NCI-H2107 treated with DMSO at 0.1 percent for 48 hours (cell line): ENCODE measurements at regions not wholly inside any gene's neighbourhood (a gene's known extent, or its start where the extent isn't known, plus 50 kb on each side); places are given as distances from the start of the nearest gene placed in this dataset.
"Not testable (repeated sequence)": the region's sequence is repeated elsewhere in the genome, so short reads cannot be mapped to it uniquely, and the experiment has no call there.

Experiments
- DNase-seq: peaks from one replicate; lab custom pipeline; 2025; ENCODE audit not compliant: unreplicated experiment; lab: John Stamatoyannopoulos, UW

DNA sequence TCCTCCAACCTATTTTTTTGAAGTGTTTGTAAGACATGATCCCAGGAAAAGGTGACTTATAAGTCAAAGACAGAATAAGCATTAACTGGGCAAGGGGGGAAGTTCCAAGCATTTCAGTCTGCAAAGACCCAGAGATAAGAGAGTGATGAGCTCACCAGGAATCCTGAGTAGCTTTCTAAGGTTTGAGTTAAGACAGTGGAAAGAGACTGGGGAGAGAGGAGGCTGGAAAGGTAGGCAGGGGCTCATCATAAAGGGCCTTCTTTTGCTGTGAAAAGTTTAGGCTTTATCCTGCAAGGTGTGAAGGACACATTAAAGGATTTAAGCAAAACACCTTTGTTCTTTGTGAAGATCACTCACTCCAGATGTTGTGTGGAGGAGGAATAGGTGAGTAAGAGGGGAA is 438.8 kb downstream of the CHL1 start:
- no peak for DNase-seq

DNA sequence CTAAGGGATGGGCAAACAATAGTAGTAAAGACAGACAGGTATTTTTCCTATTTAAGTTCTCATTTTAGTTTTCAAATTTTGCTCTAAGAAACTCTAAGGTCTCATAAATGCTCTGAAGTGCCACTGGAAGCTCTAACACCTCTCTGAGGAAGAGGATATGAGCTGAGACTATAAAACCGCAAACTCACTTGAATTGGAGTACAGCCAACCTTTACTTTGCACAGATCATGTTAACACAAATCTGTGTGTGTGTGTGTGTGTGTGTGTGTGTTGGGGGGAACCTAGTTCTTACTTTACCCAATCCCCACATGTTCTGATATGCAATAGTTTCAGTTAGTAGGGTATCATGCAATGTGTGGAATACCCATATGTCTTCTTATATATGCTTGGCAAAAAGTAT is 446.8 kb downstream of the CHL1 start:
- DNase-seq = peak; percentile 2

DNA sequence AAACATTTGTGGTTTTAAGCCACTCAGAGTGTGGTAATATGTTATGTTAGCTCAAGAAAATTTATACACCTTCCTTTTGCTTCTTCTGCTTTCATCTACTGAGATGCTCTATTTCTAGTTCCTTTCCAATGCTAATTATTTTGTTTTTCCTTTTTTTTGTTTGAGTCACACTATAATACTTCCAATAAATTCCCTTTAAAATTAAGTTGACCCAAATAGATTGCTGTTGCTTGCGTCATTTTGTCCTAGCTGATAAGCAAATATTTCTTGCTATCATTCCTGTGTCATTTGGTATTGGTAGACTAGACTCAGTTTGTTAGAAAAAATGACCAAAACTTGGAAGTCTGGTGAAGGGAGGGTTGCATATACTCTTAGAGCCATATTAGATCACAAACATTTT is 437.0 kb upstream of the CNTN6 start:
- DNase-seq = no peak

DNA sequence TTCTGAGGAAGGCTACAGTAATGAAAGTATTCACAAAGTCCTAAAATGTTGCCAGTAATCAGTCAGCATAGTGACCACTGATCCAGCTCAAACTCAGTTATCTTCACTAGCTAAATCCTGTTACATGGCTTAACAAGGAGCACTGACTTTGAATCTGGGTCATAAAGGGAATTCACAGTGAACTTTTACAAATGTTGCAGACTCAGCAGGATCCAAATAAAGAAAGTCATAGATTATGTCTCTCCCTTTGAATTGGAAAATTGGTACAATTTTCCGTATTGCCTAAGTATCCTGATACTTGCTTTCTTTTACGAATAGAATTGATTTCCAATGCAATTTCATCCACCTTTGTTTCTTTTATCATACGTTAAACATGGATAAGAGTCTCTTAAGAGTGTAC is 431.5 kb upstream of the CNTN6 start:
- no peak for DNase-seq

DNA sequence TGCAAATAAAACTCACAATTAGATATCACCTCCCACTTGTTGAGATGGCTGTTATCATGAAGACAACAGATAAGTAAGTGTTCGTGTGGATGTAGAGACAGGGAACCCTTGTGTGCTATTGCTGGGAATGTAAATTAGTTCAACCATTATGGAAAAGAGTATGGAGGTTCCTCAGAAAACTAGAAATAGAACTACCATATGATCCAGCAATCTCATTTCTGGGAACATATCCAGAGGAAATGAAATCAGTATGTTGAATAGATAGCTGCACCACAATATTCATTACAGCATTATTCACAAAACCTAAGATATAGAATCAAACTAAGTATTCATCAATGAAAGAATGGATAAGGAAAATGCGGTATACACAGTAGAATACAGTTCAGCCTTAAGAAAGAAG is 418.7 kb upstream of the CNTN6 start:
- DNase-seq = no peak

DNA sequence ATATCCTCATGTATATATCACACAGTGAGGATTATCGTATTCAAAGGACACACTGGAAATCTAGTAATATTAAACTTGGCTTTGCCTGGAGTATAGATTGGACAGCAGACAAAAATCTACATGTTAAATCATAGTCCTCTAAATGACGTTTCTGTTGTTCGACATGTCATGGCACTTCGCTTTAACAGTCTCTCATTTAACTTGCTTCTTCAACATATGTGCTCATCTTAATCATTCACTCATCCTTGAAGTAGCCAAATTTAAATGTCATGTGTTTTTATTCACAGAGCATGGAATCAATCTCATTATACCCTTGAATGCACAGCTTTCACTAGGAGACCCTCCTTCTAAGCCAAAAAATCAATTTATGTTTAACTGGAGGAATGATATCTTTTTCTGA is 417.0 kb upstream of the CNTN6 start:
- no peak for DNase-seq

DNA sequence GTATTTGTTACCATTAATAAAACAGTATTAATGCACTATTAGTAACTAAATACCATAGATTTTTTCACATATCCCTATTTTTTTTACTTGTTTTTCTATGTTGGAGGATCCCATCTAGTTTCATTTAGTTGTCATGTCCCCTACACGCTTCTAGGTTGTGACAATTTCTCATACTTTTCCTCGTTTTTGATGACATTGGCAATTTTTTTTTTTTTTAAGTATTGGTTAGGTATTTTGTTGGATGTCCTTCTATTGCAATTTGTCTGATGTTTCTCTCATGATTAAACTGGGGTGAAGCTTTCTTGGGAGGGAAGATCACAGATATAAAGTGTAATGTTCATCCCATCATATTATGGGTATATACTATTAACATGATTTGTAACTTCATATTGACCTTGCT is 409.1 kb upstream of the CNTN6 start:
- DNase-seq = no peak

DNA sequence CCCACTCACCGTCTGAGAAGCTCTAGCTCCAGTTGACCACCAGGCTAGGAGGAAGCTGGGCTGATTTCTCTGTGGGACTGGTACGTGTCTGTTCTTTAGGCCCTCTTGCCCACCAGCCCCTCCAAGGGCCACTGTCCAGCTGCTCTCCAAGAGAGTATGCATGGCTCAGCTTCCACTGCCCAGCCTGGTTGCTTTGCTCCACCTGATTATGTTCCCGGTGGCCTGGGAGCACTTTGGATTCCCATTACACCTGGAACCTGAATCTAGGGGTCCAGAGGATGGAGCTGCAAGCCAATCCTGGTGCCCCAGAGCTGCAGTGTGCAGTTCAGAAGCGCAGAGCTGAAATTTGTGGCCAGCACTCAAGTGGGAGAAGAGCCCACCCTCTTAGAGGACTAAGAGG is 402.1 kb upstream of the CNTN6 start:
- DNase-seq = no peak

DNA sequence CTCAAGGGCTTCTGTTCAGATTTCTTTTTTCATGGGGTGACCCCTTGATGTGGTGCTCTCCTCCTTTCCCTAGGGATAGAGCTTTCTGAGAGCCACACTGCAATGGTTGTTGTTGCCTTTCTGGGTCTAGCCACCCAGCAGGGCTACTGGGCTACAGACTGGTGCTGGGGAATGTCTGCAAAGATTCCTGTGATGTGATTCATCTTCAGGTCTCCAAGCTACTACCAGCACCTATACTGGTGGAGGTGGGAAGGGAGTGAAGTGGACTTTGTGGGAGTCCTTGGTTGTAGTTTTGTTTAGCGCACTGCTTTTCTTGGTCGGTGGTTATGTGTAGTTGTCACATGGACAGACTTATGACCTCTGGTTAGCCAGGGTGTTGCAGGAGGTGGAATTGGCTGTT is 392.3 kb upstream of the CNTN6 start:
- no peak for DNase-seq

DNA sequence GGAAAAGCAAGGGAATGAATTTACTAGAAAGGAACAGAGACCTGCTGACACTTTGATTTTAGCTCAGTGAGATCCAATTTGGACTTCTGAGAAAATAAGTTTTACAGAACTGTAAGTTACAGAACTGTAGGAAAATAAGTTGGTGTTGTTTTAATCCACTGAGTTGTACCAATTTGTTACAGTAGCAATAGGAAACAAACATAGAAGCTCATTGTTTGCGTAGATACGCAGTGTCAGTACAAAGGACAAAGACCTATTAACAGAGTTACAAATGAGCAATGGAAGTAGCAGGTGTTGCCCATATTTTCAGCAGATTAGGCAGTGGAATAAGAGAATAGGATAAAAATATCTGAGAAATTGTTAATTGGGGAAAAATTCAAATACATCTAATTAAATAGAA is 385.8 kb upstream of the CNTN6 start:
- no peak for DNase-seq

DNA sequence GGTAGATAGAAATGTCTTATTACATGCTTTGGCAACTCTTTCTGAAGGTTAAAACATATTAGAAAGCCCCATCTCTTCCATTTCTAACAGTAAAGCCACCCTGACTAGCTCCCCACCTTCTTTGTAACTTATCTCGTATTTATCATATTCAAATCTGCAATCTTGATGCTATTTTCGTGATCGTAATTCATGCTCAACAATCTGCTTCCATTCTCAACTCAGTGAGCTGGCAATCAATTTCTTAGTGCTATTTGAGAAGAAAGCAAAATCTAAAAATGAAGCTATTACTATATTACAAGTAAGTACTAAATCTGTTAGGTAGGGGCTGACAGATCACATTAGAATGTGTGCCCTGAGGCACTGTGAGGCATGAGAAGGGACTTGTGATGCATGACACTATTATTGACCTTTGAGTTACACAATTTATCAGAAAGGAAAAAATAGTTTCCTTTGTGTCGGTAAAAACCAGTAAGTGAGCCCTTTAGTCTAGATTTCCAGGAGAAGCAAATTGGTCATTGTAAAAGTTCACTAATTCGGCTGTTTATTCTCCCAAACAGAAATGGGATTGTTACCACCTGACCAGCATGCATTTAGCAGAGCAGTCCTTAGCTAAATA is 379.7 kb upstream of the CNTN6 start:
- no peak for DNase-seq

DNA sequence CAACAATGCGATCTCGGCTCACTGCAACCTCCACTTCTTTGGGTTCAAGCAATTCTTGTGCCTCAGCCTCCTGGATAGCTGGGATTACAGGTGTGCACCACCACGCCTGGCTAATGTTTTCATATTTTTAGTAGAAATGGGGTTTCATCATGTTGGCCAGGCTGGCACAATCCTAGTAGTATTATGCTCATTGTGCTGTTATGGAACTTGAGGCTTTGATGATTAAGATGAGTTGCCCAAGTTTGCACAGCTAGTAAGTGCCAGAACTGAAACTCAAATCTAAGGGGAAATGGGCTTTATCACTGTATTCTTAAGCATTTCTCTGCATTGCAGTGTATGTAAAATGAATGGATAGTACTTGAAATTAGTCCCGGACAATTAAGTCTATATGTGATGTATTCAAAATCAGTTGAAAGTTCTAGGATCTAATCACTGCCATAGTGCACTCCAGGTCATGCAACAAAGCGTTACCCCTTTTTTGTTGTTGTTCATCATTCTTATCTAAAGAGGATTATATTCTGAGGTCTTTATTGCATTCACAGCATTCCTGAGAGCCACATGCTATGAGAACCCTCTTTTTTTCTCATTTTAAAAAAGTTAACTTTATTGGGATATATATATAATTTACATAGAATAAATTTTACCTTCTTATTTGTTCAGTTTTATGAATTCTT is 378.7 kb upstream of the CNTN6 start:
- DNase-seq = no peak

DNA sequence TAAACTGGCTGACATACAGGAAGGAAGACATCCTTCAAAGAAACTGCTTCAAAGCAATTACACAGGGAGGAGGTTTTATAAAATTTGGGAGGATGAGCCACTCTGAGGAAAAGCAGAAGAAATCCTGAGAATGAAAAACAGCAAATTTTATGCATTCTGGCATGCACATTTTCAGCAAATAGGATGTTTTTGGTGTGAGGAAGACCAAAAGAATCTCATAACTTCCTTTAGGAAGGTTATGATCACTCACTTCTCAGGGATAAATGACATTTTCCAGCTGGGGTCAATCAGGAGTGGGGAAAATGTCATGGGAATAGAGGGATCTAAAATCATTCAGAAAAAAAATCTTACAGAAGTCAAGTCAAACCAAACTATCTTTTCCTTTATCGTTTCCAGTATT is 371.7 kb upstream of the CNTN6 start:
- DNase-seq = no peak

DNA sequence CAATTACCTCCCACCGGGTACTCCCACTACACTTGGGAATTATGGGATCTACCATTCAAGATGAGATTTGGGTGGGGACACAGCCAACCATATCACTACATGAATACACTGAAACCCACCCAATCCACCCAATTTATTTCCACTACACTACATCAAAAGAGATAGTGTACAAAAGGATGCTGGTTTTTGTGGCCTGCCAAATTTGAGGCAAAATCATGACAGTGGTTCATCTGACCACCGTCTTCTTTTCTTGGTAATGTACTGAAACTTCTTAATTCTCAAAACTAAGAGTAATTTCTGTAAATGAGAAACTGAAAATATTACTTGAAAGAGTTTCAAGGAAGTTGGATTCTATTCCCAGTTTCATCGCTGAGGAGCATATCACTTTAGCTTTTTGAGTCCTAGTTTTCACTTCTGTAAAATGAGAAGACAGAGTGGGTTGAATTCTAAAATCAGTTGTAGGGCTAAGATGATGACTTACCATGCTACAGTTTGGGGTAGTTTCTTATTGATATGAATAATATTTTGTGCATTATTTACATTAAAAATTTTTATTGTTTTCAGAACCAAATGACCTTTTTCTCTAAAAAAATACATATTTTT is 360.4 kb upstream of the CNTN6 start:
- DNase-seq = no peak

DNA sequence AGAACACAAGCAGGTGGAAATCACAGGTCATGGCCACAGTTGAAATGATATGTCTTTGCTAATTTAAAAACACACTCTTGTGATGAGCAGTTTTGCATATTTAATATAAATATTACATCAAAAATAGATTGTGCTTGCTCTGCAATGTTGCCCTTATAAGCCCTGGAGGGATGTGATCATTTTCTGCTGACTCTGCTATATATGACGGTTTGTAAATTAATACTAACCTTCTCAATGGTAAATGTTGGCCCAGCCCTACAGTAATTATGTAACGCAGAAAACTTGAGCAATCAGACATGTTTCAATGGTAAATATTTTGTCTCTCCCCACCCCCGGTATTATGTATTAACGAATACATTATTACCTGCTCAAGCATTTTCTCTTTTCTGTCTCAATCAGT is 359.5 kb upstream of the CNTN6 start:
- DNase-seq = no peak

DNA sequence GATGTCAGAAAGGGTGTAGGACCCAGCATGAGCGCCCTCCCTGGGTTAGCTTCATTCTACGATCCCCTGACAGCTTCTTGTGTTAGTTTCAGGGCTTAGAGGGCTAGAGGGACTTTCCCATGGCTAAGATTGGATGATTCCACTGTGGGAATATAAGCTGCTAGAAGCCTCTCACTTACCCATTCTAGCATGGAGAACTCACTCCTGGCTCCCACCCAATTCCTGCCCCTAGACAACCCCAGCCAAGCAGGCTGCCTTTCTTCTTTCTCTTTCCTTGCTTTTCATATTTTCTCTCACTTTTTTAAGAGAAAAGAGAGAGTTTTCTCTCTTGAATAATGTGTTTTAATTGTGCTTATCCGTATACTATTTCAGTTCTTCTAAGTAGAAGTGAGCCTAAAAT is 335.1 kb upstream of the CNTN6 start:
- DNase-seq = no peak

DNA sequence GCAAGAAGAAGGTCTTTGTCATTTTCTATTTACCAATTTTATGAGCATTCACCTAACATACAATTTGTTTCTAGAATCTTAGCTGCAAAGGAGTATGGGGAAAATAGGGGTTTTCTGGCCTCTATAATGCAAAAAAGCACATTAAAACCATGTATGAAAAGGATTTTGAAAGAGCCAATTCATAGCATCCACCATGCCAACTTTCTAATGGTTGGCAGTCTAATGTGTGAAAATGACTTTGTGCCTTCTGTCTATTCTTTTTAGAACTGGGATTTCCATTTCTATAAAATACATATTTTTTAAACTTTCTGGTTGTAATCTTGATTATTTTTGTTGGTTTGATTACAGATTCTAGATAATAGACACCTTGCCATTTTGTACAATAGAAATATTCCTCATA is 333.7 kb upstream of the CNTN6 start:
- no peak for DNase-seq

DNA sequence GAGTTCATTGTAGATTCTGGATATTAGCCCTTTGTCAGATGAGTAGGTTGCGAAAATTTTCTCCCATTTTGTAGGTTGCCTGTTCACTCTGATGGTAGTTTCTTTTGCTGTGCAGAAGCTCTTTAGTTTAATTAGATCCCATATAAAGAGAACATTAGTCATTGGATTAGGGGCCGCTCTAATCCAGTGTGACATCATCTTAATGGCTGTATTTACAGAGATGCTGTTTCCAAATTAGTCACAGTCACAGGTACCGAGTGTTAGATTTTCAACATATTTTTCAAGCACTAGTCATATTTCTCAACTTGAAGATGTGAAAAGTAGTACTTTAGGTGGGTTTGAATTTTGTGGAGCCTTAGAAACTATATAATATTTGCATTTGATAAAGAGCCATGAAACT is 319.4 kb upstream of the CNTN6 start:
- DNase-seq = not testable (repeated sequence)

DNA sequence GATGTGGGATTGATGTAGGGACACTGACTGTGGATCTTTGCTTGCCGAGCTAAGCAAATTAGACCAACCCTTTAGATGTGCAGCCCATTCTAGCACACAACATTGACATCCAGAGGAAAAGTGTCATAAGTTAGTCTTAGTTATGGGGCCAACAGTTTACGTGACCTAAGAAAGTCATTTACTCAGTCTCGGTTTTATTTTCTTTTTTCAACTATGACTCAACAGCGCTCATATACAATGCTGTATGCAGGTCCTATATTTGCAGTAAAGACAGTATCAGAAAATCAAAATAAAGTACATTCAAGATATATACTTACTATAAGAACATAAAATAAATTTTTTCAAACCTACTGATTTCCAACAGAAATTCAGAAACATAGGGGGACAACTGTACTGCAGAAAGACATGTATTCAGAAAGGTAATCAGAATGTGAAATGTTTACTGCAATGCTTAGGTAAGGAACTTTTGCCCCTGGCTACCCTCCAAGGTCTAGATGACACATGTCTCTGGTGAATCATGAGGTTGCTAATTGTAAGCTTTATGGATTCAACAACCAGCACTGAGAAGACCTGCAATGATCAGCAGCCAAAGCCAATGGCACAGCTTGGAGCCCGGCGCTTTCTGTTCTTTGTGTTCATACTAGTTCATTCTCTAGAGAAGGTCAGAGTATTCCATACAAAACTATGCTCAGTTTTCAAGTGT is 317.5 kb upstream of the CNTN6 start:
- DNase-seq = no peak

DNA sequence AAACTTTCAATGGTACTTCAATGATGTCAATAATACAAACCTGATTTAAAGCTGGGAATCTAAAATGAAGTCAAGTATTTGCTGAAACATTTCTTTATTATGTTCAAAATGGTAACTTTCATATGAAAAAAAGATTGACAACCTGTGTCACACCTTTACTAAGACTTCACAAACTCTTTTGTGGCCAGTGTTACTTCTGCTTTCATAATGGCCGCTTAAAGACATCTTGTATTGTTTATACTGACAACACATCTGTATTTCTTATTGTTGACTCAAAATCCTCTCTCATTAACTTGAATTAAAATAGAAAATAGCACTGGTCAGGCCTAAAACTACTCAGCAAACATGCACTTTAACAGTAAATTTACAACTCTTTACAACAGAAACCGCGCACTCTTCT is 312.3 kb upstream of the CNTN6 start:
- no peak for DNase-seq

DNA sequence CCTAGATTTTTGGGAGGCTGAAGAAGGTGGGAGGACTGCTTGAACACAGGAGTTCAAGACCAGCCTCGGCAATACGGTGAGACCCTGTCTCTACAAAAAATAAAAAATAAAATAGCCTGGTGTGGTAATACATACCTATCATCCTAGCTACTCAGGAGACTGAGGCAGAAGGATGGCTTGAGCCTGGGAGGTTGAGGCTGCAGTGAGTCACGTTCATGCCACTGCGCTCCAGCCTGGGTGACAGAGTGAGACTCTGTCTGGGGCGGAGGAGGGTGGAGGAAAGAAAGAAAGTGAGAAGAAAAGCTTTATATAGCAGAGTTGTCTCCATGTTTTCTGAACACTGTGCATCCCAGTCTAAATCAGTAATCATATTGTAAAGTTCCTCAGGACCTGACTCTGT is 301.4 kb upstream of the CNTN6 start:
- DNase-seq = no peak

DNA sequence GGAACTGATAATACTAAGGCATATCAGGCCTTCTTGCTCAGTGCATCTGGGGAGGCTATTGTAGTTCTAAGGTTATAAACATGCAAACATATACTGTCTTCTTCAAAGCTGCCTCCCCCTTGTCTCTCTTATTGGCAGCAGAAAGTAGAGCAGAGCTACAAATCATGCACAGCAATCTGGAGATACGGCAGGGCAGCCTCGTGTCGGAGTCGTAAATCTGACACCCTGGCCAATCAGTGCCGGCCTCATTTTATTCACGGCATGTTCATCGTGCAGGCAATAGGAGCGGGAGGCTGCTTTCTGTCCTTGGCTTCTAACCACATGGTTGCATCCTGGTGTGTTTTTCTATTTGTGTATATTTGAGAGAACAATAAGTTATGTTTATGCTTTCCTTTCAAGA is 300.2 kb upstream of the CNTN6 start:
- DNase-seq = no peak
